SK-N-SH treated with all-trans-retinoic acid at 6 μM for 48 hours (cell line): ENCODE measurements at regions not wholly inside any gene's neighbourhood (a gene's known extent, or its start where the extent isn't known, plus 50 kb on each side); places are given as distances from the start of the nearest gene placed in this dataset.

ENCODE experiments used
- ESRRG ChIP-seq: fragments of 250-450 bp; sonication (Bioruptor Pico); IDR thresholded peaks from 2 replicates; pipeline ENCODE4 v1.6.1; 2021; ENCODE audit warnings: mild to moderate bottlenecking
- PATZ1 ChIP-seq: fragments of 250-450 bp; sonication (Bioruptor Pico); IDR thresholded peaks from 2 replicates; pipeline ENCODE4 v1.8.0; 2020; ENCODE audit warnings: mild to moderate bottlenecking, moderate library complexity, borderline replicate concordance
- SNAI2 ChIP-seq: fragments of 250-450 bp; sonication (Bioruptor Pico); IDR thresholded peaks from 2 replicates; pipeline ENCODE4 v1.5.0; 2020; ENCODE audit warnings: mild to moderate bottlenecking, moderate library complexity
- ZC3H10 ChIP-seq: fragments of 250-450 bp; sonication (Bioruptor Pico); IDR thresholded peaks from 2 replicates; pipeline ENCODE4 v1.5.1; 2021; ENCODE audit warnings: mild to moderate bottlenecking, moderate library complexity
- ZFP3 ChIP-seq: fragments of 250-450 bp; sonication (Bioruptor Pico); IDR thresholded peaks from 2 replicates; pipeline ENCODE4 v1.5.0; 2020; ENCODE audit warnings: mild to moderate bottlenecking, moderate library complexity
- ZFP30 ChIP-seq: fragments of 450-650 bp; formaldehyde crosslinking; IDR thresholded peaks from 2 replicates; pipeline ENCODE4 v1.5.0; 2022; ENCODE audit warnings: mild to moderate bottlenecking, moderate library complexity
- ZNF8 ChIP-seq: fragments of 450-650 bp; formaldehyde crosslinking; IDR thresholded peaks from 2 replicates; pipeline ENCODE4 v1.5.0; 2020; ENCODE audit warnings: mild to moderate bottlenecking, moderate library complexity
- TF ChIP-seq, protein P1 (sequence below): fragments of 250-450 bp; sonication (Bioruptor Pico); IDR thresholded peaks from 2 replicates; pipeline ENCODE4 v1.5.1; 2021; ENCODE audit warnings: mild to moderate bottlenecking, moderate library complexity

GRCh38 chr9:82593501-82593900, 469.4 kb downstream of the RASEF start:
- TF ChIP-seq ESRRG (CRISPR knock-in tag): no peak
- no peak for TF ChIP-seq PATZ1
- TF ChIP-seq, protein P1, sequence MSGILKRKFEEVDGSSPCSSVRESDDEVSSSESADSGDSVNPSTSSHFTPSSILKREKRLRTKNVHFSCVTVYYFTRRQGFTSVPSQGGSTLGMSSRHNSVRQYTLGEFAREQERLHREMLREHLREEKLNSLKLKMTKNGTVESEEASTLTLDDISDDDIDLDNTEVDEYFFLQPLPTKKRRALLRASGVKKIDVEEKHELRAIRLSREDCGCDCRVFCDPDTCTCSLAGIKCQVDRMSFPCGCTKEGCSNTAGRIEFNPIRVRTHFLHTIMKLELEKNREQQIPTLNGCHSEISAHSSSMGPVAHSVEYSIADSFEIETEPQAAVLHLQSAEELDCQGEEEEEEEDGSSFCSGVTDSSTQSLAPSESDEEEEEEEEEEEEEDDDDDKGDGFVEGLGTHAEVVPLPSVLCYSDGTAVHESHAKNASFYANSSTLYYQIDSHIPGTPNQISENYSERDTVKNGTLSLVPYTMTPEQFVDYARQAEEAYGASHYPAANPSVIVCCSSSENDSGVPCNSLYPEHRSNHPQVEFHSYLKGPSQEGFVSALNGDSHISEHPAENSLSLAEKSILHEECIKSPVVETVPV (CRISPR knock-in tag): no peak
- no peak for TF ChIP-seq SNAI2
- no peak for TF ChIP-seq ZFP3 (CRISPR knock-in tag)
- no peak for TF ChIP-seq ZNF8 (CRISPR knock-in tag)
- TF ChIP-seq ZFP30 (CRISPR knock-in tag): no peak
- TF ChIP-seq ZC3H10 (CRISPR knock-in tag): no peak
